HepG2 (cell line): ENCODE measurements at regions not wholly inside any gene's neighbourhood (a gene's known extent, or its start where the extent isn't known, plus 50 kb on each side); places are given as distances from the start of the nearest gene placed in this dataset.

Experiments
- ATAC-seq: fragments of 200-7000 bp; cut with Tn5 transposase; 3 replicates; pipeline ENCODE4 v1.9.1; 2020; ENCODE audit warnings: mild to moderate bottlenecking, moderate library complexity
- BruUV-seq: library from RNA; stranded (reverse); fragments of 400-500 nt; replicated peaks from 2 replicates; lab custom pipeline; 2021; lab: Mats Ljungman, UMichigan
- CTCF ChIA-PET: fragments of 300-600 bp; formaldehyde crosslinking; extraction: SDS; loops from one replicate; lab custom pipeline; 2021; ENCODE audit warnings: low total read pairs, inconsistent platforms, low intra/inter-chr PET ratio; lab: Yijun Ruan, JAX
- POLR2A ChIA-PET: fragments of 350-600 bp; sonication (Branson Sonifier 250); formaldehyde crosslinking; loops from one replicate; lab custom pipeline; 2020; ENCODE audit warnings: antibody characterized with exemption, inconsistent platforms; lab: Yijun Ruan, JAX
- DNase-seq: peaks from one replicate; pipeline ENCODE4 v3.0.0-alpha.2; 2015; ENCODE audit warnings: low spot score
- FAIRE-seq: peaks from 3 replicates; lab custom pipeline; 2011; peaks lifted over from hg19 to GRCh38; lab: Jason Lieb, UNC
- H2AFZ ChIP-seq: one replicate; pipeline ENCODE4 v1.6.1; 2011; ENCODE audit warnings: low read length, inconsistent platforms
- H3K27ac ChIP-seq: fragments of 300-600 bp; 3 replicates; pipeline ENCODE4 v1.8.0; 2011; ENCODE audit warnings: mixed run types, mild to moderate bottlenecking, mixed read lengths, low read length, inconsistent platforms; ENCODE audit not compliant: insufficient read depth; ENCODE audit errors: extremely low read length
- H3K27me3 ChIP-seq, 2 experiments: fragments of 200-600 bp in 1 of 2; 2 replicates in 1 of 2; 3 replicates in 1 of 2; pipeline versions ENCODE4 v1.6.0 to v1.8.0; 2011; ENCODE audit warnings: low read length in 2 of 2, mild to moderate bottlenecking in 2 of 2, moderate library complexity in 2 of 2, inconsistent platforms in 1 of 2; ENCODE audit not compliant: insufficient read depth in 2 of 2, control insufficient read depth in 1 of 2
- H3K36me3 ChIP-seq, 2 experiments: fragments of 200-600 bp in 1 of 2; replicated peaks in 1 of 2; 2 replicates in 1 of 2; 3 replicates in 1 of 2; pipeline versions ENCODE4 v1.5.1 to v1.8.0; 2011; ENCODE audit warnings: low read length in 2 of 2, inconsistent platforms in 1 of 2; ENCODE audit not compliant: insufficient read depth in 2 of 2, control insufficient read depth in 1 of 2
- H3K4me1 ChIP-seq: 2 replicates; pipeline ENCODE4 v1.5.1; 2012; ENCODE audit warnings: low read length, inconsistent platforms; ENCODE audit not compliant: insufficient read depth
- H3K4me2 ChIP-seq: 2 replicates; pipeline ENCODE4 v1.6.0; 2011; ENCODE audit warnings: low read depth, low read length, inconsistent platforms
- H3K4me3 ChIP-seq, 3 experiments: fragments of 200-600 bp in 1 of 3; sonication (generic), shearing (Covaris generic) in 1 of 3; replicated peaks in 1 of 3; 2 replicates each; pipeline ENCODE4 v1.5.1; 2011 to 2016; ENCODE audit warnings: low read length in 3 of 3, inconsistent platforms in 2 of 3, low read depth in 2 of 3, mild to moderate bottlenecking in 2 of 3, control low read depth in 1 of 3, mixed read lengths in 1 of 3; ENCODE audit not compliant: insufficient read depth in 1 of 3
- H3K79me2 ChIP-seq: one replicate; pipeline ENCODE4 v1.6.1; 2011; ENCODE audit warnings: low read length, inconsistent platforms; ENCODE audit not compliant: insufficient read depth
- H3K9ac ChIP-seq: 2 replicates; pipeline ENCODE4 v1.6.0; 2011; ENCODE audit warnings: mild to moderate bottlenecking, low read depth, low read length, inconsistent platforms; ENCODE audit not compliant: insufficient read depth
- H3K9me3 ChIP-seq: 2 replicates; pipeline ENCODE4 v1.5.1; 2012; ENCODE audit warnings: mild to moderate bottlenecking, low read length
- H4K20me1 ChIP-seq: 2 replicates; pipeline ENCODE4 v1.6.0; 2011; ENCODE audit warnings: inconsistent platforms, mild to moderate bottlenecking, low read length, moderate library complexity; ENCODE audit not compliant: insufficient read depth
- ATAD3A ChIP-seq: sonication (generic); formaldehyde crosslinking; IDR thresholded peaks from 2 replicates; pipeline ENCODE4 v1.4.0; 2020; ENCODE audit warnings: missing genetic modification reagents
- ELF3 ChIP-seq: IDR thresholded peaks from 2 replicates; pipeline ENCODE4 v1.6.1; 2016; ENCODE audit warnings: missing genetic modification reagents, missing compliant biosample characterization
- ETV6 ChIP-seq: sonication (generic); formaldehyde crosslinking; conservative IDR thresholded peaks from 2 replicates; pipeline ENCODE4 v1.4.0; 2020; ENCODE audit warnings: missing genetic modification reagents
- GATAD2A ChIP-seq: IDR thresholded peaks from 2 replicates; pipeline ENCODE4 v1.6.1; 2016
- HMGA1 ChIP-seq: sonication (generic); formaldehyde crosslinking; conservative IDR thresholded peaks from 2 replicates; pipeline ENCODE4 v1.4.0; 2020; ENCODE audit warnings: missing genetic modification reagents
- KAT8 ChIP-seq: IDR thresholded peaks from 2 replicates; pipeline ENCODE4 v1.6.1; 2016; ENCODE audit warnings: missing genetic modification reagents, missing compliant biosample characterization
- MAFF ChIP-seq: IDR thresholded peaks from 2 replicates; pipeline ENCODE4 v1.6.1; 2011; ENCODE audit warnings: low read depth, low read length, improper control_type of control experiment
- MBD4 ChIP-seq: IDR thresholded peaks from 2 replicates; pipeline ENCODE4 v1.6.1; 2012; ENCODE audit warnings: low read length, inconsistent platforms, borderline replicate concordance
- PHF20 ChIP-seq: sonication (generic); formaldehyde crosslinking; IDR thresholded peaks from 2 replicates; pipeline ENCODE4 v1.5.0; 2020; ENCODE audit warnings: mild to moderate bottlenecking, missing genetic modification reagents
- RBM22 ChIP-seq: fragments of 200-400 bp; formaldehyde crosslinking; optimal IDR thresholded peaks from 2 replicates; pipeline ENCODE3; 2017; ENCODE audit warnings: mild to moderate bottlenecking, low read length, moderate library complexity
- U2AF2 ChIP-seq: fragments of 200-400 bp; formaldehyde crosslinking; IDR thresholded peaks from 2 replicates; pipeline ENCODE4 v1.6.1; 2017; ENCODE audit warnings: low read depth, mild to moderate bottlenecking, low read length
- ZNF121 ChIP-seq: sonication (generic); formaldehyde crosslinking; IDR thresholded peaks from 2 replicates; pipeline ENCODE4 v1.5.0; 2020; ENCODE audit warnings: mild to moderate bottlenecking, missing genetic modification reagents
- ZNF350 ChIP-seq: sonication (generic); formaldehyde crosslinking; IDR thresholded peaks from 2 replicates; pipeline ENCODE4 v1.4.0; 2020; ENCODE audit warnings: mild to moderate bottlenecking, low read depth, missing genetic modification reagents, borderline replicate concordance
- ZNF615 ChIP-seq: sonication (generic); formaldehyde crosslinking; IDR thresholded peaks from 2 replicates; pipeline ENCODE4 v1.5.0; 2020; ENCODE audit warnings: mild to moderate bottlenecking, missing genetic modification reagents, borderline replicate concordance
- ZNF674 ChIP-seq: sonication (generic); formaldehyde crosslinking; IDR thresholded peaks from 2 replicates; pipeline ENCODE4 v1.5.0; 2020; ENCODE audit warnings: low read depth, mild to moderate bottlenecking, missing genetic modification reagents
- ZNF780A ChIP-seq: sonication (generic); formaldehyde crosslinking; IDR thresholded peaks from 2 replicates; pipeline ENCODE4 v1.8.0; 2022; ENCODE audit warnings: mild to moderate bottlenecking, missing genetic modification reagents, moderate library complexity
- ZSCAN5A ChIP-seq: sonication (generic); formaldehyde crosslinking; IDR thresholded peaks from 2 replicates; pipeline ENCODE4 v1.8.0; 2022; ENCODE audit warnings: mild to moderate bottlenecking, missing genetic modification reagents, borderline replicate concordance
- WGBS: methylation state at CpG from one replicate; pipeline ENCODE4 v1.1.6; 2017; ENCODE audit warnings: low lambda C conversion rate; 5-methylcytosine and 5-hydroxymethylcytosine counted together
- in situ Hi-C: cut with HindIII; loops from 2 replicates; pipeline ENCODE4 v1.10.0; 2017; ENCODE audit warnings: low pct_unique_long_range_greater_than_20kb; ENCODE audit not compliant: extremely low pct_ligation_motif_present
- intact Hi-C: fragments of 100-400 bp; cut with micrococcal nuclease; formaldehyde crosslinking; loops from one replicate; pipeline ENCODE4 v1.10.0; 2022; ENCODE audit not compliant: unreplicated experiment

GRCh38 chr2:16252251-16252650 is 311.9 kb downstream of the MYCN start:
- 58% methylated on average over 9 of the region's 9 CpGs for WGBS
- Histone ChIP-seq H3K4me2 (no peak overlapping the region), H3K27me3 (peaks cover 0 to 21% of the 10 kb centered on the region in 2 experiments; a peak in 2 of 5 replicates), H3K79me2 (no peaks in the 10 kb centered on the region), H2AFZ (no peak overlapping the region), H3K27ac (no peak overlapping the region), H4K20me1 (no peaks in the 10 kb centered on the region), H3K9me3 (no peaks in the 10 kb centered on the region), H3K36me3 (no peaks in the 10 kb centered on the region), H3K4me3 (no peak overlapping the region), H3K4me1 (no peaks in the 10 kb centered on the region), H3K9ac (no peak overlapping the region)
- no peak for TF ChIP-seq MAFF
- TF ChIP-seq ATAD3A: no peak
- no peak for TF ChIP-seq PHF20 (CRISPR knock-in tag)
- no peak for TF ChIP-seq KAT8 (CRISPR knock-in tag)
- TF ChIP-seq GATAD2A (CRISPR knock-in tag): no peak
- no peak for TF ChIP-seq U2AF2
- TF ChIP-seq ZNF615 (CRISPR knock-in tag): no peak
- TF ChIP-seq RBM22: no peak
- no peak for TF ChIP-seq ETV6
- no peak for TF ChIP-seq ZNF121 (CRISPR knock-in tag)
- TF ChIP-seq ZNF780A (CRISPR knock-in tag): no peak
- no peak for TF ChIP-seq ZNF674 (CRISPR knock-in tag)
- TF ChIP-seq ZSCAN5A (CRISPR knock-in tag): no peak
- TF ChIP-seq HMGA1 (CRISPR knock-in tag): no peak
- no peak for TF ChIP-seq ELF3 (CRISPR knock-in tag)
- TF ChIP-seq MBD4: no peak
- no peak for TF ChIP-seq ZNF350 (CRISPR knock-in tag)
- no TSS peak for BruUV-seq
- ATAC-seq (no peak), DNase-seq (no peak), FAIRE-seq (no peak)
- intact Hi-C loops (no loop called here), in situ Hi-C loops (no loop called here)
- ChIA-PET CTCF (no interaction called here), POLR2A (no interaction called here)
